ENCODE measurements at regions not wholly inside any gene's neighbourhood (a gene's known extent, or its start where the extent isn't known, plus 50 kb on each side); places are given as distances from the start of the nearest gene placed in this dataset.

- TF ChIP-seq ZNF462 (CRISPR knock-in tag; IDR thresholded peaks at IDR 0.05) (no peak), STAT1 (IDR thresholded peaks at IDR 0.05; ENCODE audit: unreplicated experiment) (no peak), EZH2phosphoT487 (IDR thresholded peaks at IDR 0.05; ENCODE audit: unreplicated experiment) (no peak)
- TF ChIP-seq, protein P1, sequence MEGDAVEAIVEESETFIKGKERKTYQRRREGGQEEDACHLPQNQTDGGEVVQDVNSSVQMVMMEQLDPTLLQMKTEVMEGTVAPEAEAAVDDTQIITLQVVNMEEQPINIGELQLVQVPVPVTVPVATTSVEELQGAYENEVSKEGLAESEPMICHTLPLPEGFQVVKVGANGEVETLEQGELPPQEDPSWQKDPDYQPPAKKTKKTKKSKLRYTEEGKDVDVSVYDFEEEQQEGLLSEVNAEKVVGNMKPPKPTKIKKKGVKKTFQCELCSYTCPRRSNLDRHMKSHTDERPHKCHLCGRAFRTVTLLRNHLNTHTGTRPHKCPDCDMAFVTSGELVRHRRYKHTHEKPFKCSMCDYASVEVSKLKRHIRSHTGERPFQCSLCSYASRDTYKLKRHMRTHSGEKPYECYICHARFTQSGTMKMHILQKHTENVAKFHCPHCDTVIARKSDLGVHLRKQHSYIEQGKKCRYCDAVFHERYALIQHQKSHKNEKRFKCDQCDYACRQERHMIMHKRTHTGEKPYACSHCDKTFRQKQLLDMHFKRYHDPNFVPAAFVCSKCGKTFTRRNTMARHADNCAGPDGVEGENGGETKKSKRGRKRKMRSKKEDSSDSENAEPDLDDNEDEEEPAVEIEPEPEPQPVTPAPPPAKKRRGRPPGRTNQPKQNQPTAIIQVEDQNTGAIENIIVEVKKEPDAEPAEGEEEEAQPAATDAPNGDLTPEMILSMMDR (conservative IDR thresholded peaks at IDR 0.05; ENCODE audit: low read depth in 2 of 2) = no peak
Observed at GRCh38 chr14:99345472-99345871, 73.5 kb upstream of the BCL11B start (continued).

DNA sequence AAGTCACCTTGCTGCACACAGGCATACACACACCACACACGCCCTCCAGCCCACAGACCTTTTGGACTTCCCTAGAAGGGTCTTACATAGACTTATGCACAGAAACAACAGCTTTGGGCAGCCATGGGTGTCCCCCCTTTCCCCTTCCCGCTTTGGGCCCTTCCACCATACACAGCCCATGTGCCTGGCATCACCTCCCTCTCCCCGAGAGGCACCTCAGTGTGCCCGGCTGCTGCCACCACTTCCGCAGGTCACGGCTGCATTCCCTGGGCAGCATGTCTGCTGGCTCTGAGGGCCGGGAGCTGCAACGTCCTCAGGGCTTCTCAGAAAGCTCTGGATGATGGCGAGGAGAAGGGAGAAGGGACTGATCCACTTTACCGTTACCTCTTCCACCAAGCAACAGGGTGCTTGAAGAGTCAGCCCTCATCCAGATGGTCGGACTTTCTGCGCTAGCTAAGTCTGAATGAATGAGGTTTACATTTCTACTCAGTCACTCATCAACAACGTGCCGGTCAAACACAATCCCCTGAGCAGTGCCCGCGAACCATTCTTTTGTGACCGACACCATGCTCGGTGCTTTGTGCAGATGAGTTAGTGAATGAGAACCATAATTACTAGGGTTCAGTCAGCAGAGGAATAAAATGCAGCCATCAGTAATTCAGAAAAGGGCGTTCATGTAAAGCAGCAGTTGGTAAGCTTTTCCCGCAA is 72.2 kb upstream of the BCL11B start:
- no peak overlapping the region for H3K27ac Mint-ChIP-seq
- peaks cover 11% of the 10 kb centered on the region for H3K27me3 Mint-ChIP-seq (ENCODE audit: insufficient read depth, low read depth, poor library complexity)
- no peaks in the 10 kb centered on the region for H3F3A ChIP-seq (replicated peaks; ENCODE audit: low read depth)
- TF ChIP-seq, protein P2, sequence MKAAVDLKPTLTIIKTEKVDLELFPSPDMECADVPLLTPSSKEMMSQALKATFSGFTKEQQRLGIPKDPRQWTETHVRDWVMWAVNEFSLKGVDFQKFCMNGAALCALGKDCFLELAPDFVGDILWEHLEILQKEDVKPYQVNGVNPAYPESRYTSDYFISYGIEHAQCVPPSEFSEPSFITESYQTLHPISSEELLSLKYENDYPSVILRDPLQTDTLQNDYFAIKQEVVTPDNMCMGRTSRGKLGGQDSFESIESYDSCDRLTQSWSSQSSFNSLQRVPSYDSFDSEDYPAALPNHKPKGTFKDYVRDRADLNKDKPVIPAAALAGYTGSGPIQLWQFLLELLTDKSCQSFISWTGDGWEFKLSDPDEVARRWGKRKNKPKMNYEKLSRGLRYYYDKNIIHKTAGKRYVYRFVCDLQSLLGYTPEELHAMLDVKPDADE (IDR thresholded peaks at IDR 0.05) = no peak
- TF ChIP-seq ZNF462 (CRISPR knock-in tag; IDR thresholded peaks at IDR 0.05) = no peak

More for the DNA sequence above, 72.2 kb upstream of the BCL11B start:
- no peaks in the 10 kb centered on the region for H3K4me1 ChIP-seq (ENCODE audit: insufficient read depth)
- peaks cover 2% of the 10 kb centered on the region; the same call in 1 of the 3 replicates for H3K9me3 Mint-ChIP-seq
- H4K20me1 ChIP-seq (replicated peaks; ENCODE audit: insufficient read depth) = no peaks in the 10 kb centered on the region
- H3K4me3 Mint-ChIP-seq = no peak overlapping the region
- DNase-seq (ENCODE audit: low spot score) = no peak
- H3K36me3 ChIP-seq (ENCODE audit: insufficient read depth) = no peaks in the 10 kb centered on the region
- H3K4me2 ChIP-seq = no peak overlapping the region
- H3K36me3 Mint-ChIP-seq (ENCODE audit: low read depth) = no peaks in the 10 kb centered on the region; the same call in 2 of the 3 replicates
- H3K4me3 ChIP-seq = no peak overlapping the region
- H3K9me2 ChIP-seq (ENCODE audit: insufficient read depth) = no peaks in the 10 kb centered on the region
- H3K27me3 ChIP-seq (ENCODE audit: insufficient read depth) = no peaks in the 10 kb centered on the region
- H3K79me2 ChIP-seq (replicated peaks; ENCODE audit: insufficient read depth) = no peaks in the 10 kb centered on the region
- no peak for ATAC-seq
- H3K4me1 Mint-ChIP-seq = peaks cover 7% of the 10 kb centered on the region; the same call in 2 of the 3 replicates
- no peak overlapping the region for H3K27ac ChIP-seq (ENCODE audit: low read depth)
- peak overlapping the region; percentile 47; the same call in 1 of the 2 replicates for H2AFZ ChIP-seq
